GM12878 (cell line): ENCODE measurements at regions not wholly inside any gene's neighbourhood (a gene's known extent, or its start where the extent isn't known, plus 50 kb on each side); places are given as distances from the start of the nearest gene placed in this dataset.

Experiments used
- ATAC-seq: fragments of 200-7000 bp; cut with Tn5 transposase; 3 replicates; pipeline ENCODE4 v1.9.1; 2020; ENCODE audit warnings: mild to moderate bottlenecking, moderate library complexity
- BruUV-seq: library from RNA; stranded (reverse); fragments of 400-500 nt; replicated peaks from 2 replicates; lab custom pipeline; 2021; lab: Mats Ljungman, UMichigan
- CTCF ChIA-PET: fragments of 300-600 bp; sonication (Branson Sonifier 250); formaldehyde crosslinking; extraction: SDS; loops from one replicate; lab custom pipeline; 2021; ENCODE audit warnings: inconsistent platforms; lab: Yijun Ruan, JAX
- POLR2A ChIA-PET: fragments of 350-600 bp; formaldehyde crosslinking; extraction: SDS; loops from one replicate; lab custom pipeline; 2021; ENCODE audit warnings: inconsistent platforms; lab: Charles Lee
- RAD21 ChIA-PET: fragments of 300-600 bp; sonication (Branson Sonifier 250); formaldehyde crosslinking; loops from one replicate; lab custom pipeline; 2023; ENCODE audit warnings: antibody characterized with exemption; ENCODE audit not compliant: unreplicated experiment; lab: Charles Lee
- SMC1A ChIA-PET: fragments of 300-600 bp; sonication (Branson Sonifier 250); formaldehyde crosslinking; loops from one replicate; lab custom pipeline; 2023; ENCODE audit not compliant: unreplicated experiment, uncharacterized antibody; lab: Charles Lee
- DNase-seq: peaks from one replicate; pipeline ENCODE4 v3.0.0-alpha.2; 2011; ENCODE audit warnings: low read depth, low spot score
- FAIRE-seq: peaks from 3 replicates; lab custom pipeline; 2011; peaks lifted over from hg19 to GRCh38; lab: Jason Lieb, UNC
- H2AFZ ChIP-seq: 2 replicates; pipeline ENCODE4 v1.6.0; 2011; ENCODE audit warnings: low read depth, low read length, control low read depth; ENCODE audit not compliant: control insufficient read depth
- H3K27ac ChIP-seq: 2 replicates; pipeline ENCODE4 v1.5.1; 2011; ENCODE audit warnings: control low read depth; ENCODE audit not compliant: control insufficient read depth, insufficient read depth
- H3K27me3 ChIP-seq, 2 experiments: replicated peaks in 1 of 2; 2 replicates each; pipeline versions ENCODE4 v1.6.0 to v1.6.1; 2011; ENCODE audit warnings: low read length in 1 of 2; ENCODE audit not compliant: control insufficient read depth in 2 of 2, insufficient read depth in 2 of 2
- H3K36me3 ChIP-seq, 2 experiments: 2 replicates each; pipeline ENCODE4 v1.5.1; 2011; ENCODE audit warnings: low read length in 1 of 2; ENCODE audit not compliant: control insufficient read depth in 2 of 2, insufficient read depth in 2 of 2
- H3K4me1 ChIP-seq: 2 replicates; pipeline ENCODE4 v1.6.1; 2011; ENCODE audit warnings: mild to moderate bottlenecking, low read length, moderate library complexity, mixed read lengths; ENCODE audit not compliant: control insufficient read depth, insufficient read depth
- H3K4me2 ChIP-seq: 2 replicates; pipeline ENCODE4 v1.6.0; 2011; ENCODE audit warnings: control low read depth; ENCODE audit not compliant: control insufficient read depth, insufficient read depth
- H3K4me3 ChIP-seq: fragments of 200-600 bp; sonication (generic); 2 replicates; pipeline ENCODE4 v1.5.1; 2016
- H3K79me2 ChIP-seq: 2 replicates; pipeline ENCODE4 v1.6.0; 2011; ENCODE audit warnings: low read length; ENCODE audit not compliant: control insufficient read depth, insufficient read depth
- H3K9ac ChIP-seq: 2 replicates; pipeline ENCODE4 v1.8.0; 2011; ENCODE audit warnings: low read length, control low read depth, mixed read lengths; ENCODE audit not compliant: control insufficient read depth, insufficient read depth
- H3K9me3 ChIP-seq: replicated peaks from 3 replicates; pipeline ENCODE4 v1.5.1; 2011; ENCODE audit warnings: mild to moderate bottlenecking, low read length; ENCODE audit not compliant: control insufficient read depth, insufficient read depth
- H4K20me1 ChIP-seq: 2 replicates; pipeline ENCODE4 v1.6.0; 2011; ENCODE audit not compliant: control insufficient read depth, insufficient read depth
- ASH2L ChIP-seq: fragments of 300-600, 200-600 bp; sonication (generic); IDR thresholded peaks from 2 replicates; pipeline ENCODE4 v1.6.1; 2017; ENCODE audit warnings: low read depth, mild to moderate bottlenecking, borderline replicate concordance
- BCL3 ChIP-seq: IDR thresholded peaks from 2 replicates; pipeline ENCODE4 v1.6.1; 2011; ENCODE audit warnings: borderline replicate concordance, low read depth, mild to moderate bottlenecking, moderate library complexity, low read length; ENCODE audit not compliant: insufficient read depth, poor library complexity, severe bottlenecking
- BHLHE40 ChIP-seq, 2 experiments: fragments of 450-650 bp in 1 of 2; IDR thresholded peaks; 2 replicates each; pipeline ENCODE4 v1.6.1; 2011 to 2017; ENCODE audit warnings: low read depth in 2 of 2, borderline replicate concordance in 1 of 2, improper control_type of control experiment in 1 of 2, low read length in 1 of 2, mild to moderate bottlenecking in 1 of 2
- BRCA1 ChIP-seq: IDR thresholded peaks from 2 replicates; pipeline ENCODE4 v1.6.1; 2011; ENCODE audit warnings: low read depth, low read length, improper control_type of control experiment
- EGR1 ChIP-seq, 2 experiments: IDR thresholded peaks; 1 replicate in 1 of 2; 2 replicates in 1 of 2; pipeline ENCODE4 v1.6.1; 2011 to 2012; ENCODE audit warnings: low read depth in 2 of 2, low read length in 2 of 2, borderline replicate concordance in 1 of 2, mild to moderate bottlenecking in 1 of 2, moderate library complexity in 1 of 2
- HSF1 ChIP-seq: fragments of 150-350 bp; IDR thresholded peaks from 2 replicates; pipeline ENCODE4 v1.6.1; 2014; ENCODE audit warnings: mild to moderate bottlenecking, low read depth, low read length
- MEF2B ChIP-seq: fragments of 450-650 bp; IDR thresholded peaks from 2 replicates; pipeline ENCODE4 v1.6.1; 2018; ENCODE audit warnings: mild to moderate bottlenecking, moderate library complexity; ENCODE audit not compliant: partially characterized antibody, poor library complexity, severe bottlenecking
- NFXL1 ChIP-seq: fragments of 450-650 bp; IDR thresholded peaks from 2 replicates; pipeline ENCODE4 v1.6.1; 2017; ENCODE audit warnings: antibody characterized with exemption, mild to moderate bottlenecking, borderline replicate concordance
- NFYA ChIP-seq: IDR thresholded peaks from 2 replicates; pipeline ENCODE4 v1.6.1; 2011; ENCODE audit warnings: low read depth, mild to moderate bottlenecking, low read length, improper control_type of control experiment, borderline replicate concordance
- RAD51 ChIP-seq: fragments of 450-650 bp; IDR thresholded peaks from 2 replicates; pipeline ENCODE4 v1.6.1; 2016; ENCODE audit warnings: moderate library complexity, mild to moderate bottlenecking, inconsistent platforms
- RB1 ChIP-seq: fragments of 450-650 bp; formaldehyde crosslinking; IDR thresholded peaks from 2 replicates; pipeline ENCODE4 v1.6.1; 2017; ENCODE audit warnings: mild to moderate bottlenecking, borderline replicate concordance
- TBL1XR1 ChIP-seq: IDR thresholded peaks from 2 replicates; pipeline ENCODE4 v1.6.1; 2012; ENCODE audit warnings: low read depth, low read length, improper control_type of control experiment
- YY1 ChIP-seq: IDR thresholded peaks from 2 replicates; pipeline ENCODE4 v1.6.1; 2011; ENCODE audit warnings: low read depth, mild to moderate bottlenecking, low read length
- ZNF207 ChIP-seq: fragments of 450-650 bp; IDR thresholded peaks from 2 replicates; pipeline ENCODE4 v1.6.1; 2014; ENCODE audit warnings: antibody characterized with exemption, mild to moderate bottlenecking, borderline replicate concordance
- ZNF687 ChIP-seq: fragments of 450-650 bp; IDR thresholded peaks from 2 replicates; pipeline ENCODE4 v1.6.1; 2017; ENCODE audit warnings: mild to moderate bottlenecking, moderate library complexity
- WGBS: methylation state at CpG from one replicate; pipeline ENCODE4 v1.1.6; 2016; ENCODE audit warnings: low lambda C conversion rate; ENCODE audit not compliant: insufficient replicate concordance, insufficient coverage; ENCODE audit errors: missing lambda C conversion rate; 5-methylcytosine and 5-hydroxymethylcytosine counted together
- in situ Hi-C: fragments of 300-500 bp; cut with MboI; formaldehyde crosslinking; loops from 9 replicates; pipeline ENCODE4 v1.14.3; 2018; ENCODE audit warnings: mixed read lengths
- intact Hi-C: fragments of 100-400 bp; cut with micrococcal nuclease; formaldehyde crosslinking; loops from one replicate; pipeline ENCODE4 v1.14.2; 2022; ENCODE audit not compliant: unreplicated experiment

DNA sequence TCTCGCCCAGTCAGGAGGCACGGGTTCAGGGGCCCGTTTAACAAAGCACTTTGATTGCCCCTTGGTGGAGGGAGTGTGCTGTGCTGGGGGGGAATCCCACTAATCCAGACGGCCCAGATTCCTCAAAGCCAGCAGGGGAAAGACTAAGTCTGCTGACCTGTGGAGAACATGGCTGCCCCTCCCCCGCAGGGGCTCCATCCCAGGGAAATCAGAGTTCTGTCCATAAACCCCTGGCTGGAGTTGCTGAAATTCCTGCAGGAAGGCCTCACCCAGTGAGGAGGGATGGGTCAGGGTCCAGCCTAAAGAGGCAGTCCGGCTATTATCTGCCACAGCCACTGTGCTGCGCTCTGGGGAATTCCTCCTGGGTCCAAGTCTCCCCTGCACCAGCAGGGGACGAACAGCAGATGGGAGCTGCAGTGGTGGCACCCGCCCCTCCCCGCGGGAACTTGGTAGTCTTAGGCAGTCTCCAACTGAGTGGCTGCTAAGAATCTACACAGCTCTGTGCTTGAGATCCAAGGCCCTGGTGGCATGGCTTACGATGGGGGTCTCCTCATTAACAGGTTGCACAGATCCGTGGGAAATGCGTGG, 174.0 kb upstream of the DAB2 start:
- Histone ChIP-seq H3K36me3 (no peaks in the 10 kb centered on the region), H3K9ac (no peak overlapping the region), H3K4me3 (no peak overlapping the region), H3K27ac (no peak overlapping the region), H4K20me1 (no peaks in the 10 kb centered on the region), H3K4me1 (no peaks in the 10 kb centered on the region), H3K27me3 (peaks cover 0 to 2% of the 10 kb centered on the region in 2 experiments; a peak in 1 of 4 replicates), H3K9me3 (no peaks in the 10 kb centered on the region), H2AFZ (no peak overlapping the region), H3K4me2 (no peak overlapping the region), H3K79me2 (no peaks in the 10 kb centered on the region)
- FAIRE-seq (no peak), ATAC-seq (no peak), DNase-seq (no peak)
- 39% methylated on average over 14 of the region's 14 CpGs for WGBS
- ChIA-PET POLR2A (no interaction called here), RAD21 (interaction anchor here (1.6 kb wide), 1 partner anchor 1087 kb away, joined by 6 read pairs; no protein-coding TSS in a partner anchor), SMC1A (interaction anchor here (0.8 to 1.4 kb wide), 4 partner anchors 11 to 1312 kb away, joined by 3 to 5 read pairs (median 4); no protein-coding TSS in a partner anchor), CTCF (interaction anchor here (1.0 to 1.5 kb wide), 3 partner anchors 20 to 26 kb away, joined by 3 read pairs; no protein-coding TSS in a partner anchor)
- intact Hi-C loops, result loop anchor here (1.0 kb wide), 1 partner anchor 1090 kb away; no protein-coding TSS in a partner anchor
- in situ Hi-C loops, result loop anchor here (10.0 to 25.0 kb wide), 2 partner anchors 1089 to 1286 kb away; partner anchors contain the start of gene PTGER4
- no peak for TF ChIP-seq EGR1 (IDR thresholded peaks at IDR 0.05; ENCODE audit: borderline replicate concordance in 1 of 2, low read depth in 2 of 2, low read length in 2 of 2)
- no peak for TF ChIP-seq BHLHE40 (IDR thresholded peaks at IDR 0.05; ENCODE audit: borderline replicate concordance in 1 of 2, low read depth in 2 of 2, low read length in 1 of 2)
- TF ChIP-seq TBL1XR1, result no peak
- no peak for TF ChIP-seq RAD51
- TF ChIP-seq NFXL1, result no peak
- no peak for TF ChIP-seq RB1
- TF ChIP-seq HSF1, result no peak
- TF ChIP-seq BRCA1, result no peak
- no peak for TF ChIP-seq NFYA
- TF ChIP-seq BCL3, result no peak
- no peak for TF ChIP-seq YY1
- no peak for TF ChIP-seq ZNF687
- TF ChIP-seq ASH2L, result no peak
- no peak for TF ChIP-seq MEF2B
- TF ChIP-seq ZNF207, result no peak
- BruUV-seq, result no TSS peak
